ENCODE measurements at regions not wholly inside any gene's neighbourhood (a gene's known extent, or its start where the extent isn't known, plus 50 kb on each side); places are given as distances from the start of the nearest gene placed in this dataset.

- TF ChIP-seq EZH2 (IDR thresholded peaks at IDR 0.05; ENCODE audit: borderline replicate concordance, low read depth, low read length, severe bottlenecking) (no peak), CTCF (IDR thresholded peaks at IDR 0.05; ENCODE audit: borderline replicate concordance, extremely low read depth, low read length, poor library complexity, severe bottlenecking) (no peak)
Observed at GRCh38 chr10:43844221-43844620, 195.5 kb upstream of the ZNF32 start.
